Transverse colon (tissue), 4 donors: ENCODE measurements at regions not wholly inside any gene's neighbourhood (a gene's known extent, or its start where the extent isn't known, plus 50 kb on each side); places are given as distances from the start of the nearest gene placed in this dataset.

Experiments used
- DNase-seq: peaks from one replicate; pipeline ENCODE4 v3.0.0-alpha.2; 2019
- H3K27ac ChIP-seq, 4 donors: fragments of 200-600 bp; sonication (generic); 2 replicates each; pipeline ENCODE4 v1.5.1; 2016 to 2018; ENCODE audit warnings: inconsistent platforms in 4 of 4
- H3K27me3 ChIP-seq: fragments of 200-600 bp; sonication (generic); 2 replicates; pipeline ENCODE4 v1.5.1; 2017; ENCODE audit warnings: inconsistent platforms
- H3K36me3 ChIP-seq, 4 donors: fragments of 200-600 bp; sonication (generic); 2 replicates each; pipeline ENCODE4 v1.5.1; 2017 to 2019; ENCODE audit warnings: inconsistent platforms in 4 of 4
- H3K4me1 ChIP-seq, 4 donors: fragments of 200-600 bp; sonication (generic); 2 replicates each; pipeline ENCODE4 v1.5.1; 2017 to 2020; ENCODE audit warnings: inconsistent platforms in 4 of 4
- H3K4me3 ChIP-seq, 4 donors: fragments of 200-600 bp; sonication (generic); 1 replicate in 1 of 4; 2 replicates in 3 of 4; pipeline versions ENCODE4 v1.5.1 to v1.6.1; 2017 to 2019; ENCODE audit warnings: inconsistent platforms in 4 of 4
- H3K9me3 ChIP-seq, 2 donors: fragments of 200-600 bp; sonication (generic); 2 replicates each; pipeline ENCODE4 v1.5.1; 2017 to 2019; ENCODE audit warnings: inconsistent platforms in 2 of 2
- EP300 ChIP-seq: sonication (generic); formaldehyde crosslinking; IDR thresholded peaks from one replicate; pipeline ENCODE4 v1.6.1; 2017; ENCODE audit warnings: antibody characterized with exemption, low read depth
- POLR2A ChIP-seq: fragments of 450-650 bp; IDR thresholded peaks from one replicate; pipeline ENCODE4 v1.6.1; 2016; ENCODE audit warnings: antibody characterized with exemption, mild to moderate bottlenecking, moderate library complexity
- POLR2AphosphoS5 ChIP-seq, 3 donors: sonication (generic); formaldehyde crosslinking; IDR thresholded peaks; one replicate each; pipeline ENCODE4 v1.6.1; 2016; ENCODE audit warnings: antibody characterized with exemption in 3 of 3
- WGBS, 2 donors: methylation state at CpG; one replicate each; pipeline ENCODE4 v1.1.5; 2018; ENCODE audit warnings: low coverage in 1 of 2; 5-methylcytosine and 5-hydroxymethylcytosine counted together
- in situ Hi-C, 4 donors: fragments of 200-750 bp; cut with MboI; loops; one replicate each; pipeline versions ENCODE4 v1.15.0 to v1.15.1; 2017; ENCODE audit warnings: low sequenced_read_pairs in 3 of 4, low pct_ligation_motif_present in 1 of 4, low pct_unique_long_range_greater_than_20kb in 1 of 4
- intact Hi-C: fragments of 100-400 bp; cut with DNase I; formaldehyde crosslinking; loops from one replicate; pipeline ENCODE4 v1.15.1; 2023; ENCODE audit warnings: low total_unique reads
- TF ChIP-seq, protein P1 (sequence below), 5 experiments: fragments of 200-600 bp in 3 of 5; fragments of 450-650 bp in 2 of 5; sonication (generic) in 3 of 5; IDR thresholded peaks; 1 replicate in 2 of 5; 2 replicates in 3 of 5; pipeline ENCODE4 v1.5.1; 2016 to 2017; ENCODE audit warnings: antibody characterized with exemption in 5 of 5, inconsistent platforms in 3 of 5, mild to moderate bottlenecking in 2 of 5, moderate library complexity in 1 of 5

DNA sequence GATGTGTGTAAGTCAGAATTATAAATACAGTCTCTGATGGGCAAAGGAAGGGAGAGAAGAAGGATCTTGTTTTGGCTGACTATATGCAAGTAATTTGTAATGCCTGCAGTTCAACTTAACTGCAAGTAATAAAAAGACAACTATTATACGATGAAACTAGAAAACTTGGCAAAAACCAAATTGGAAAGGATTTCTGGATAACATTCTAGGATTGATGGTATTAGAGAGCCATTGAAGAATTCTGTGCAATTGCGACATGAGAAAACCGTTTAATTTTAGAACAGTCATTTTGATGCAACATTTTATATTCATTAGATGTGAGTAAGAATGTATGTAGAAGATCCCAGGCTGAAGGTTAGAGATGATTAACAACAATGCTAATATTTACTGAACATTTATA is 1334.1 kb downstream of the EFNB2 start:
- intact Hi-C loops (no loop called here), in situ Hi-C loops (no loop called here)
- no peaks in the 10 kb centered on the region for H3K4me1 ChIP-seq
- H3K27me3 ChIP-seq = no peaks in the 10 kb centered on the region
- H3K27ac ChIP-seq = no peak overlapping the region
- WGBS, 2 donors = 59 to 70% methylated on average over 3 of the region's 3 CpGs
- no peak for TF ChIP-seq POLR2A
- TF ChIP-seq, protein P1, sequence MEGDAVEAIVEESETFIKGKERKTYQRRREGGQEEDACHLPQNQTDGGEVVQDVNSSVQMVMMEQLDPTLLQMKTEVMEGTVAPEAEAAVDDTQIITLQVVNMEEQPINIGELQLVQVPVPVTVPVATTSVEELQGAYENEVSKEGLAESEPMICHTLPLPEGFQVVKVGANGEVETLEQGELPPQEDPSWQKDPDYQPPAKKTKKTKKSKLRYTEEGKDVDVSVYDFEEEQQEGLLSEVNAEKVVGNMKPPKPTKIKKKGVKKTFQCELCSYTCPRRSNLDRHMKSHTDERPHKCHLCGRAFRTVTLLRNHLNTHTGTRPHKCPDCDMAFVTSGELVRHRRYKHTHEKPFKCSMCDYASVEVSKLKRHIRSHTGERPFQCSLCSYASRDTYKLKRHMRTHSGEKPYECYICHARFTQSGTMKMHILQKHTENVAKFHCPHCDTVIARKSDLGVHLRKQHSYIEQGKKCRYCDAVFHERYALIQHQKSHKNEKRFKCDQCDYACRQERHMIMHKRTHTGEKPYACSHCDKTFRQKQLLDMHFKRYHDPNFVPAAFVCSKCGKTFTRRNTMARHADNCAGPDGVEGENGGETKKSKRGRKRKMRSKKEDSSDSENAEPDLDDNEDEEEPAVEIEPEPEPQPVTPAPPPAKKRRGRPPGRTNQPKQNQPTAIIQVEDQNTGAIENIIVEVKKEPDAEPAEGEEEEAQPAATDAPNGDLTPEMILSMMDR (IDR thresholded peaks at IDR 0.05) = no peak
- TF ChIP-seq POLR2AphosphoS5 (IDR thresholded peaks at IDR 0.05) = no peak
- TF ChIP-seq EP300 = no peak
- DNase-seq = no peak
- no peaks in the 10 kb centered on the region for H3K9me3 ChIP-seq
- no peaks in the 10 kb centered on the region for H3K36me3 ChIP-seq
- H3K4me3 ChIP-seq = no peak overlapping the region

DNA sequence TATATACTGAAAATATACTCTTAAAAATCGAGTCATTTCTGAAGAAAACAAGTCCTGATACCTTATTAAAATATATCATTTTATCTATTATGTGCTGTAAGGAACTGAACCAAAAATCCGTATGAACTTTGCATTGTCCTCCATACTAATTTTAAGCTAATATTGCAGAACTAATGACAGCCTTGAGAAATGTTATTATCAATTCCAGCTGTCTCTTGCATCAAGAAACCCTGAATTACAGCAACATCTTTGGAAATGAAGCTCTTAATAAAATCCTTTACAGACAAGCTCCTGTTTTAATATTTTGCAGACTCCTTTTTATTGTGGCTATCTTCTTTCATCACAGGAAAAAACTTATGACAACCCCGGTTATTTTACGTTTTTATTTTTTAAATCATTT is 1335.3 kb downstream of the EFNB2 start:
- Histone ChIP-seq H3K4me3 (no peak overlapping the region), H3K4me1 (no peaks in the 10 kb centered on the region), H3K36me3 (no peaks in the 10 kb centered on the region), H3K27me3 (no peaks in the 10 kb centered on the region), H3K27ac (no peak overlapping the region), H3K9me3 (no peaks in the 10 kb centered on the region)
- no peak for DNase-seq
- in situ Hi-C loops (no loop called here), intact Hi-C loops (no loop called here)
- TF ChIP-seq POLR2A = no peak
- no peak for TF ChIP-seq POLR2AphosphoS5 (IDR thresholded peaks at IDR 0.05)
- TF ChIP-seq, protein P1 (IDR thresholded peaks at IDR 0.05) = no peak
- no peak for TF ChIP-seq EP300
- WGBS, 2 donors = 60 to 66% methylated on average over 4 of the region's 4 CpGs

DNA sequence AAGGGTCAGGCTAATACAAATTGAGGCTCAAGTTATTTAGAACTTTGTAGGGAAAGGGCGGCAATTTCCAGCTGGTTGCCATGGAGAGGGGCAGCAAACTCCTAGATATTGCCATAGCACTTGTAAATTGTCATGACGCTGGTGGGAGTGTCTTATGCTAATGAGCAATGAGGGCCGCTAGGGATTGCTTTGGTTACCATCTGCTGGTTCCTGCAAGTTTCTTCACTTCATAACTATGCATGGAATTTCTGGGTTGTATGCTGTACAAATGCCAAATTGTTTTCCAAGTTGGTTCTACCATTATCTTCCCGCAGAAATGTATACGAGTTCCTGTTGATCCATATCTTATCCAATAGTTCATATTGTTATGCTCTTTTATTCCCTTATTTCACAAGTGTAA is 1339.4 kb downstream of the EFNB2 start:
- 61 to 66% methylated on average over 5 of the region's 5 CpGs for WGBS, 2 donors

DNA sequence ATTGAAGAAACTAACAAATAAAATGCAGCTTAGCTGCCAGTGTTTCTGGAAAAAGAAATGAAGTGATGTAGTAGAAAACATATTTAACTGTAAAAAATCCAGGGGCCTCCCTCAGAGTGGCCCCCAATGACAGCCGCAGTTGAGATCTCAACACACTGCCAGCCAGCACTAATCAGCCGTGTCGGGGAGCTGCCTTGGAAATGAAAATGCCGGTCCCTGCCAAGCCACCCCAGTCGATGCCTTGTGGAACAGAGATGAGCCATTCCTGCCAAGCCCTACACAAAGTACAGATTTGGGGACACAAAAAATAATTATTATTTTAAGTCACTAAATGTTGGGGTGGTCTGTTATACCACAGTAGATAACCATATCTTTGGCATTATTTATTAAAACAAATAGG is 1342.4 kb downstream of the EFNB2 start:
- in situ Hi-C loops = no loop called here

More for the DNA sequence above, 1339.4 kb downstream of the EFNB2 start:
- Histone ChIP-seq H3K27me3 (no peaks in the 10 kb centered on the region), H3K36me3 (no peaks in the 10 kb centered on the region), H3K9me3 (no peaks in the 10 kb centered on the region), H3K4me1 (no peaks in the 10 kb centered on the region), H3K27ac (no peak overlapping the region), H3K4me3 (no peak overlapping the region)
- TF ChIP-seq, protein P1 (IDR thresholded peaks at IDR 0.05) = no peak
- TF ChIP-seq EP300 (no peak), POLR2A (no peak), POLR2AphosphoS5 (IDR thresholded peaks at IDR 0.05) (no peak)
- in situ Hi-C loops = no loop called here
- DNase-seq = no peak
- intact Hi-C loops = no loop called here

More for the DNA sequence above, 1342.4 kb downstream of the EFNB2 start:
- WGBS, 2 donors = 87 to 90% methylated on average over 3 to 5 of the region's 5 CpGs
- Histone ChIP-seq H3K36me3 (no peaks in the 10 kb centered on the region), H3K27me3 (no peaks in the 10 kb centered on the region), H3K27ac (no peak overlapping the region), H3K9me3 (no peaks in the 10 kb centered on the region), H3K4me1 (no peaks in the 10 kb centered on the region), H3K4me3 (no peak overlapping the region)
- DNase-seq = no peak
- intact Hi-C loops = no loop called here
- TF ChIP-seq, protein P1 (IDR thresholded peaks at IDR 0.05) = no peak
- TF ChIP-seq POLR2AphosphoS5 (IDR thresholded peaks at IDR 0.05) (no peak), EP300 (no peak), POLR2A (no peak)
